HepG2 (cell line): ENCODE measurements at regions not wholly inside any gene's neighbourhood (a gene's known extent, or its start where the extent isn't known, plus 50 kb on each side); places are given as distances from the start of the nearest gene placed in this dataset.

Experiments
- ATAC-seq: fragments of 200-7000 bp; cut with Tn5 transposase; 3 replicates; pipeline ENCODE4 v1.9.1; 2020; ENCODE audit warnings: mild to moderate bottlenecking, moderate library complexity
- BruUV-seq: library from RNA; stranded (reverse); fragments of 400-500 nt; replicated peaks from 2 replicates; lab custom pipeline; 2021; lab: Mats Ljungman, UMichigan
- CTCF ChIA-PET: fragments of 300-600 bp; formaldehyde crosslinking; extraction: SDS; loops from one replicate; lab custom pipeline; 2021; ENCODE audit warnings: low total read pairs, inconsistent platforms, low intra/inter-chr PET ratio; lab: Yijun Ruan, JAX
- POLR2A ChIA-PET: fragments of 350-600 bp; sonication (Branson Sonifier 250); formaldehyde crosslinking; loops from one replicate; lab custom pipeline; 2020; ENCODE audit warnings: antibody characterized with exemption, inconsistent platforms; lab: Yijun Ruan, JAX
- DNase-seq: peaks from one replicate; pipeline ENCODE4 v3.0.0-alpha.2; 2015; ENCODE audit warnings: low spot score
- FAIRE-seq: peaks from 3 replicates; lab custom pipeline; 2011; peaks lifted over from hg19 to GRCh38; lab: Jason Lieb, UNC
- H2AFZ ChIP-seq: one replicate; pipeline ENCODE4 v1.6.1; 2011; ENCODE audit warnings: low read length, inconsistent platforms
- H3K27ac ChIP-seq: fragments of 300-600 bp; 3 replicates; pipeline ENCODE4 v1.8.0; 2011; ENCODE audit warnings: mixed run types, mild to moderate bottlenecking, mixed read lengths, low read length, inconsistent platforms; ENCODE audit not compliant: insufficient read depth; ENCODE audit errors: extremely low read length
- H3K27me3 ChIP-seq, 2 experiments: fragments of 200-600 bp in 1 of 2; 2 replicates in 1 of 2; 3 replicates in 1 of 2; pipeline versions ENCODE4 v1.6.0 to v1.8.0; 2011; ENCODE audit warnings: low read length in 2 of 2, mild to moderate bottlenecking in 2 of 2, moderate library complexity in 2 of 2, inconsistent platforms in 1 of 2; ENCODE audit not compliant: insufficient read depth in 2 of 2, control insufficient read depth in 1 of 2
- H3K36me3 ChIP-seq, 2 experiments: fragments of 200-600 bp in 1 of 2; replicated peaks in 1 of 2; 2 replicates in 1 of 2; 3 replicates in 1 of 2; pipeline versions ENCODE4 v1.5.1 to v1.8.0; 2011; ENCODE audit warnings: low read length in 2 of 2, inconsistent platforms in 1 of 2; ENCODE audit not compliant: insufficient read depth in 2 of 2, control insufficient read depth in 1 of 2
- H3K4me1 ChIP-seq: 2 replicates; pipeline ENCODE4 v1.5.1; 2012; ENCODE audit warnings: low read length, inconsistent platforms; ENCODE audit not compliant: insufficient read depth
- H3K4me2 ChIP-seq: 2 replicates; pipeline ENCODE4 v1.6.0; 2011; ENCODE audit warnings: low read depth, low read length, inconsistent platforms
- H3K4me3 ChIP-seq, 3 experiments: fragments of 200-600 bp in 1 of 3; sonication (generic), shearing (Covaris generic) in 1 of 3; replicated peaks in 1 of 3; 2 replicates each; pipeline ENCODE4 v1.5.1; 2011 to 2016; ENCODE audit warnings: low read length in 3 of 3, inconsistent platforms in 2 of 3, low read depth in 2 of 3, mild to moderate bottlenecking in 2 of 3, control low read depth in 1 of 3, mixed read lengths in 1 of 3; ENCODE audit not compliant: insufficient read depth in 1 of 3
- H3K79me2 ChIP-seq: one replicate; pipeline ENCODE4 v1.6.1; 2011; ENCODE audit warnings: low read length, inconsistent platforms; ENCODE audit not compliant: insufficient read depth
- H3K9ac ChIP-seq: 2 replicates; pipeline ENCODE4 v1.6.0; 2011; ENCODE audit warnings: mild to moderate bottlenecking, low read depth, low read length, inconsistent platforms; ENCODE audit not compliant: insufficient read depth
- H3K9me3 ChIP-seq: 2 replicates; pipeline ENCODE4 v1.5.1; 2012; ENCODE audit warnings: mild to moderate bottlenecking, low read length
- H4K20me1 ChIP-seq: 2 replicates; pipeline ENCODE4 v1.6.0; 2011; ENCODE audit warnings: inconsistent platforms, mild to moderate bottlenecking, low read length, moderate library complexity; ENCODE audit not compliant: insufficient read depth
- BRD4 ChIP-seq: sonication (generic); formaldehyde crosslinking; IDR thresholded peaks from 2 replicates; pipeline ENCODE4 v1.4.0; 2020; ENCODE audit warnings: missing genetic modification reagents
- CBFB ChIP-seq: sonication (generic); formaldehyde crosslinking; IDR thresholded peaks from 2 replicates; pipeline ENCODE4 v1.4.0; 2020; ENCODE audit warnings: missing genetic modification reagents
- CBX5 ChIP-seq: sonication (generic); formaldehyde crosslinking; IDR thresholded peaks from 2 replicates; pipeline ENCODE4 v1.4.0; 2020; ENCODE audit warnings: missing genetic modification reagents, borderline replicate concordance
- LBX2 ChIP-seq: sonication (generic); formaldehyde crosslinking; IDR thresholded peaks from 2 replicates; pipeline ENCODE4 v1.5.0; 2020; ENCODE audit warnings: missing genetic modification reagents, mild to moderate bottlenecking, borderline replicate concordance
- SETDB1 ChIP-seq: sonication (generic); formaldehyde crosslinking; IDR thresholded peaks from 2 replicates; pipeline ENCODE4 v1.5.1; 2020; ENCODE audit warnings: missing genetic modification reagents, mild to moderate bottlenecking, borderline replicate concordance
- SMARCC2 ChIP-seq: fragments of 450-650 bp; IDR thresholded peaks from 2 replicates; pipeline ENCODE4 v1.6.1; 2017; ENCODE audit warnings: antibody characterized with exemption, mild to moderate bottlenecking
- SMARCE1 ChIP-seq: fragments of 450-650 bp; IDR thresholded peaks from 2 replicates; pipeline ENCODE4 v1.6.1; 2017; ENCODE audit warnings: borderline replicate concordance
- SP140L ChIP-seq: sonication (generic); formaldehyde crosslinking; IDR thresholded peaks from 2 replicates; pipeline ENCODE4 v1.4.0; 2020; ENCODE audit warnings: missing genetic modification reagents, borderline replicate concordance
- ZFP36 ChIP-seq: fragments of 150-350 bp; IDR thresholded peaks from 2 replicates; pipeline ENCODE4 v1.6.1; 2018; ENCODE audit warnings: borderline replicate concordance, low read length, low read depth; ENCODE audit not compliant: partially characterized antibody
- ZNF136 ChIP-seq: sonication (generic); formaldehyde crosslinking; IDR thresholded peaks from 2 replicates; pipeline ENCODE4 v1.8.1; 2022; ENCODE audit warnings: low read depth, mild to moderate bottlenecking, moderate library complexity, missing genetic modification reagents
- ZNF138 ChIP-seq: sonication (generic); formaldehyde crosslinking; IDR thresholded peaks from 2 replicates; pipeline ENCODE4 v1.5.0; 2020; ENCODE audit warnings: mild to moderate bottlenecking, low read depth, missing genetic modification reagents
- ZNF224 ChIP-seq: sonication (generic); formaldehyde crosslinking; IDR thresholded peaks from 2 replicates; pipeline ENCODE4 v1.5.0; 2020; ENCODE audit warnings: mild to moderate bottlenecking, missing genetic modification reagents
- ZNF724P ChIP-seq: sonication (generic); formaldehyde crosslinking; IDR thresholded peaks from 2 replicates; pipeline ENCODE4 v1.8.0; 2022; ENCODE audit warnings: missing genetic modification reagents, borderline replicate concordance
- WGBS: methylation state at CpG from one replicate; pipeline ENCODE4 v1.1.6; 2017; ENCODE audit warnings: low lambda C conversion rate; 5-methylcytosine and 5-hydroxymethylcytosine counted together
- in situ Hi-C: cut with HindIII; loops from 2 replicates; pipeline ENCODE4 v1.10.0; 2017; ENCODE audit warnings: low pct_unique_long_range_greater_than_20kb; ENCODE audit not compliant: extremely low pct_ligation_motif_present
- intact Hi-C: fragments of 100-400 bp; cut with micrococcal nuclease; formaldehyde crosslinking; loops from one replicate; pipeline ENCODE4 v1.10.0; 2022; ENCODE audit not compliant: unreplicated experiment

GRCh38 chr3:101158374-101158773, 162.0 kb downstream of the IMPG2 start:
- POLR2A ChIA-PET, result no interaction called here
- BruUV-seq, result no TSS peak
- WGBS, result 0% methylated on average over 1 of the region's 1 CpG
- Histone ChIP-seq H3K9me3 (no peaks in the 10 kb centered on the region), H3K27me3 (no peaks in the 10 kb centered on the region), H3K4me2 (no peak overlapping the region), H2AFZ (no peak overlapping the region), H3K79me2 (no peaks in the 10 kb centered on the region), H3K36me3 (no peaks in the 10 kb centered on the region), H3K27ac (no peak overlapping the region), H3K9ac (no peak overlapping the region), H4K20me1 (no peaks in the 10 kb centered on the region), H3K4me3 (no peak overlapping the region), H3K4me1 (no peaks in the 10 kb centered on the region)
- intact Hi-C loops, result no loop called here
- DNase-seq (no peak), FAIRE-seq (no peak), ATAC-seq (no peak)
- TF ChIP-seq BRD4 (CRISPR knock-in tag) (no peak), SMARCE1 (no peak), CBFB (CRISPR knock-in tag) (no peak), SMARCC2 (no peak), CBX5 (CRISPR knock-in tag) (no peak), ZNF136 (CRISPR knock-in tag) (no peak), LBX2 (CRISPR knock-in tag) (no peak), ZFP36 (no peak), ZNF224 (no peak)
- in situ Hi-C loops, result no loop called here
- CTCF ChIA-PET, result no interaction called here

- Histone ChIP-seq H3K4me1 (no peaks in the 10 kb centered on the region), H2AFZ (no peak overlapping the region), H3K4me2 (no peak overlapping the region), H3K36me3 (no peaks in the 10 kb centered on the region), H3K9ac (no peak overlapping the region), H4K20me1 (no peaks in the 10 kb centered on the region), H3K79me2 (no peaks in the 10 kb centered on the region), H3K4me3 (no peak overlapping the region), H3K9me3 (no peaks in the 10 kb centered on the region), H3K27me3 (no peaks in the 10 kb centered on the region), H3K27ac (no peak overlapping the region)
- in situ Hi-C loops, result no loop called here
- DNase-seq (no peak), ATAC-seq (no peak), FAIRE-seq (no peak)
- intact Hi-C loops, result no loop called here
- 3% methylated on average over 1 of the region's 1 CpG for WGBS
- no TSS peak for BruUV-seq
- ChIA-PET POLR2A (no interaction called here), CTCF (no interaction called here)
- TF ChIP-seq ZNF138 (no peak), SETDB1 (CRISPR knock-in tag) (no peak), SP140L (CRISPR knock-in tag) (no peak), ZNF724P (no peak)
Observed at GRCh38 chr3:101156787-101157345, 163.5 kb downstream of the IMPG2 start.
